GM21447 (cell line): ENCODE measurements at regions not wholly inside any gene's neighbourhood (a gene's known extent, or its start where the extent isn't known, plus 50 kb on each side); places are given as distances from the start of the nearest gene placed in this dataset.

Source experiments
- ATAC-seq: cut with Tn5 transposase; IDR thresholded peaks from one replicate; pipeline ENCODE4 v1.9.1; 2021; ENCODE audit not compliant: unreplicated experiment

GRCh38 chr11:15483205-15483604 is 368.5 kb downstream of the INSC start:
- peak; percentile 62 for ATAC-seq

DNA sequence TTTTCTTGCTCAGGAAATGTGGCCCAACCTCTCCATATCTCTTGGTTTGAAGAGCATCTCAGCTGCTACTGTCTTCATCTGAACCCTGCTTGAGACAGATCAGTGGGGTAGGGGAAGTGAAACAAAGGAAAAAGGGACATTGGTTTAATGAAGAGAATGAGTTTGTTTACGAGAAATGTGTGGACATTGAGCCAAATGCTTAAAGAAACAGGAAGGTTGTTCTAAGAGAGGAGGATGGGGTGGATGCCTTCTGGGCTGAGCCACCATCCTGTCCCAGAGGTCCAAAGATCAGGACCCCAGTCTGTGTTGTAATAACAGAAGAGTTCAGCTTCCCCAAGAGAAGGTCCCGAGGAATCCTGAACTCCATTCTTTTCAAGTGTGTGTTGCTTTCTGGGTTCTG is 369.7 kb downstream of the INSC start:
- no peak for ATAC-seq

DNA sequence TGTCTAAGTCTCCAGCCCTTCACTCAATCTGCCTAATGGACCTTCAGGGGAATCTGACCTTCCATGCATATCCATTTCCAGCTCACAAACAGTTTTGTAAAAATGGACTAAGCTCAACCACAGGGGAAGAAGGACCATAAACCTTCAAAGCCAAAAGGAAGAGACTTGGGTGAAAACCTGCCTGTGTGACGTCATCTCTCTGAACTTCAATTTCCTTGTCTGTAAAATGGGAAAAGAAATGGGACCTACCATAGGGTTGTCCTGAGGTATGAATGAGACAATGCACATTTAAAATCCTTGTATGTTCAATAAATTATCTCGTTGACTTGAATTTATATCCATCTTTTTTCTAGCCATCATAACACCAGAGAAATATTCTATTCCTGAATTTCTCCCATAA is 370.7 kb downstream of the INSC start:
- no peak for ATAC-seq

- ATAC-seq: no peak
Observed at GRCh38 chr11:15489281-15489680, 374.6 kb downstream of the INSC start.

DNA sequence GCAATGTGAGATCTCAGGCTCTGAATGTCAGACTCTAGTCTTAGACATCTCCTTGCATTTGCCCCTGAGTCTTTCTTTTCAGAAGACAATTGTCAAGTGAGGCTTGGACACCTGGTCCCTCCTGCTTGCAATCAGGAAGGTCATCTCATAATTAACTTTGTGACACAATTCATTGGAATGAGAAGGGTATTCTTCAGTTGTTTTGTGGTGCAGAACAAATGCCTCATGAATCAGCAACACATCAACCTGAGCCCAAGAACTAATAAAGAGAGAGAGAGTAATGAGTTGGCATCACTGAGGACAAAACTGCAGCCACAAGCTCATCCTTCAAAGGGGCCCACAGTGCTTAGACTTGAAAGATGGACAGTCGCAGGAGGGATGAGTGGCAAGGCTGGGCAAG is 375.8 kb downstream of the INSC start:
- ATAC-seq: no peak

GRCh38 chr11:15493066-15493465 is 378.3 kb downstream of the INSC start:
- no peak for ATAC-seq

GRCh38 chr11:15493921-15494620 is 379.3 kb downstream of the INSC start:
- ATAC-seq: no peak

- ATAC-seq: no peak
Observed at GRCh38 chr11:15494740-15495139, 380.0 kb downstream of the INSC start.

DNA sequence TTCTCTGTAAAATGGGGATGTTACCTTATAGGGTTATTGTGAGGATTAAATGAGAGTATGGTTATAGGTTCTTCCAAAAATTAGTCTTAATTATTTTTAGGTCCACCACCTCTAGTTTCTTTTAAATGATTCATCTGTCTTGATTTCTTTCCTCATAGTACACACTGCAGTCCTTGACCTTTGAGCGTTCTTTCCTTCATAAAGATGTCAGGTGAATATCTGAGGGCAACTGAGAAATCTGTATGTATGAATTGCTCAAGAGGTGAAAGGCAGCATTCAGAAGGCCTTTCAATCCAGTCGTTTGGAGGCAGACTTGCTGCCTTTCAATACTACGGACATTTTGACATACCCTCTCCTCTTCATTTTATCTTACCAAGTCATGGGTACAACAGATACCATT is 380.7 kb downstream of the INSC start:
- no peak for ATAC-seq

- no peak for ATAC-seq
Observed at GRCh38 chr11:15497366-15497765, 382.6 kb downstream of the INSC start.

- ATAC-seq: no peak
Observed at GRCh38 chr11:15499674-15500073, 385.0 kb downstream of the INSC start.

- no peak for ATAC-seq
Observed at GRCh38 chr11:15500643-15501042, 385.9 kb downstream of the INSC start.

GRCh38 chr11:15501566-15501965 is 386.8 kb downstream of the INSC start:
- ATAC-seq: no peak

GRCh38 chr11:15505155-15505554 is 390.4 kb downstream of the INSC start:
- ATAC-seq: no peak

DNA sequence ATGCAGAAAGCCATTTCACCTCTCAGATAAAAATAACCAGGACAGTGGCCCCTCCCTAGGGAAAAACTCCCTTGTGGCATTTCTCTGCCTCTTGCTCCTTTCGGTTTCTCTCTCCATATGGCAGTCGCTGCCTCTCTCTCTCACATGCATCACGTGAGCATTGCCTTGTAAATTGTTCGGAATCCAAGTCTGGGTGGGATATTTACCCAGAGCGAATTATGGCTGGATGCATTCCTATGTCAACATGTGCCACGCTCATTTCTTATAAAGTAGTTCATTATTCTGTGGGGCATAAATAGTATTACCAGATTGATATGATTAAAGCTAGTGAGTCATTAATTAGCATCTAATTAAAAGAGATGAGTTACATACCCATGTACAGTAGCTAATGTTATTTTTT is 392.9 kb downstream of the INSC start:
- no peak for ATAC-seq

GRCh38 chr11:15509082-15509481 is 394.4 kb downstream of the INSC start:
- no peak for ATAC-seq

- peak; percentile 63 for ATAC-seq
Observed at GRCh38 chr11:15519124-15519791, 404.5 kb downstream of the INSC start.

DNA sequence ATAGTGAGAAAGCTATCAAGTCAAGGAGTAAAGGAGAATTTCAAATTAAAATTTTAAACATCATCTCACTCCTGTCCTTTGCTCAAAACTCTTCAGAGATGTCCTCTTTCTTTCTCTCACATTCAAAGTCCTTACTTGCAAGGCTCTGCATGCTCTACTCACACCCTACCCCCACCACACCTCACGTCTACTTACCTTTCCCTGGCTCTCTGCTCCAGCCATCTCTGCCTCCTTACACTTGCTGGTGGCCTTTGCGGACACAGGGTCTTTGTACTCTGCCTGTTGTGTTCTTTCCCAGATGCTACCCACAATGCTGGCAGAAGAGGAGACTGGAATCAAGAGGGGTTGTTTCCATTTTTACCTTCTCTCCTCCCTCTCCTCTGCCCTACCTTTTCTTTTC is 405.2 kb downstream of the INSC start:
- no peak for ATAC-seq

- no peak for ATAC-seq
Observed at GRCh38 chr11:15523543-15523942, 408.8 kb downstream of the INSC start.

- ATAC-seq: no peak
Observed at GRCh38 chr11:15525582-15525981, 410.9 kb downstream of the INSC start.

- no peak for ATAC-seq
Observed at GRCh38 chr11:15526032-15526431, 411.3 kb downstream of the INSC start.

GRCh38 chr11:15526859-15527450 is 412.2 kb downstream of the INSC start:
- ATAC-seq: no peak
